WTC11 (cell line): ENCODE measurements at regions not wholly inside any gene's neighbourhood (a gene's known extent, or its start where the extent isn't known, plus 50 kb on each side); places are given as distances from the start of the nearest gene placed in this dataset.

Experiments
- ATAC-seq: fragments of 200-7000 bp; cut with Tn5 transposase; 2 replicates; pipeline ENCODE4 v1.10.0; 2021; ENCODE audit warnings: mild to moderate bottlenecking, moderate library complexity
- CTCF ChIA-PET: fragments of 300-600 bp; sonication (Branson Sonifier 250); formaldehyde crosslinking; loops from one replicate; lab custom pipeline; 2021; ENCODE audit warnings: antibody characterized with exemption; lab: Charles Lee
- POLR2A ChIA-PET: fragments of 350-600 bp; sonication (Branson Sonifier 250); formaldehyde crosslinking; loops from one replicate; lab custom pipeline; 2021; ENCODE audit warnings: antibody characterized with exemption; lab: Charles Lee
- DNase-seq: peaks from one replicate; pipeline ENCODE4 v3.0.0; 2021; ENCODE audit warnings: low spot score
- H3K27ac Mint-ChIP-seq: 2 replicates; pipeline ENCODE4 v1.8.0; 2021; ENCODE audit warnings: mixed read lengths
- H3K27me3 Mint-ChIP-seq: 2 replicates; pipeline ENCODE4 v1.8.0; 2021; ENCODE audit warnings: low read depth, mild to moderate bottlenecking, moderate library complexity, mixed read lengths
- H3K36me3 Mint-ChIP-seq: 2 replicates; pipeline ENCODE4 v1.8.0; 2021; ENCODE audit warnings: mixed read lengths
- H3K4me1 Mint-ChIP-seq: 2 replicates; pipeline ENCODE4 v1.8.0; 2022; ENCODE audit warnings: mixed read lengths
- H3K4me3 Mint-ChIP-seq: 2 replicates; pipeline ENCODE4 v1.8.0; 2021; ENCODE audit warnings: mild to moderate bottlenecking, moderate library complexity, mixed read lengths
- H3K9me3 Mint-ChIP-seq: 2 replicates; pipeline ENCODE4 v1.8.0; 2021; ENCODE audit warnings: mixed read lengths
- ATF1 ChIP-seq: sonication (generic); formaldehyde crosslinking; IDR thresholded peaks from 2 replicates; pipeline ENCODE4 v1.8.1; 2023; ENCODE audit warnings: mild to moderate bottlenecking, moderate library complexity, missing genetic modification reagents
- ESRRA ChIP-seq: sonication (generic); formaldehyde crosslinking; IDR thresholded peaks from 2 replicates; pipeline ENCODE4 v1.8.1; 2022; ENCODE audit warnings: mild to moderate bottlenecking, missing genetic modification reagents, borderline replicate concordance
- FOXJ3 ChIP-seq: sonication (generic); formaldehyde crosslinking; IDR thresholded peaks from 2 replicates; pipeline ENCODE4 v1.9.0; 2021; ENCODE audit warnings: missing genetic modification reagents, mild to moderate bottlenecking, borderline replicate concordance
- FOXP1 ChIP-seq: sonication (generic); formaldehyde crosslinking; IDR thresholded peaks from 2 replicates; pipeline ENCODE4 v1.8.0; 2022; ENCODE audit warnings: missing genetic modification reagents, mild to moderate bottlenecking, moderate library complexity, borderline replicate concordance
- GTF2I ChIP-seq: fragments of 250-450 bp; sonication (Bioruptor Pico); conservative IDR thresholded peaks from 2 replicates; pipeline ENCODE4 v1.4.0; 2021; ENCODE audit warnings: mild to moderate bottlenecking
- HMGA2 ChIP-seq: fragments of 250-450 bp; sonication (Bioruptor Pico); IDR thresholded peaks from 2 replicates; pipeline ENCODE4 v1.4.0; 2021; ENCODE audit warnings: mild to moderate bottlenecking, moderate library complexity
- HMGXB4 ChIP-seq: sonication (generic); formaldehyde crosslinking; IDR thresholded peaks from 2 replicates; pipeline ENCODE4 v1.8.1; 2023; ENCODE audit warnings: mild to moderate bottlenecking, moderate library complexity, missing genetic modification reagents
- MAX ChIP-seq: sonication (generic); formaldehyde crosslinking; IDR thresholded peaks from 2 replicates; pipeline ENCODE4 v1.8.0; 2022; ENCODE audit warnings: mild to moderate bottlenecking, missing genetic modification reagents
- MLX ChIP-seq: sonication (generic); formaldehyde crosslinking; IDR thresholded peaks from 2 replicates; pipeline ENCODE4 v1.8.1; 2023; ENCODE audit warnings: mild to moderate bottlenecking, missing genetic modification reagents, moderate library complexity
- SMAD3 ChIP-seq: sonication (generic); formaldehyde crosslinking; IDR thresholded peaks from 2 replicates; pipeline ENCODE4 v1.8.0; 2022; ENCODE audit warnings: missing genetic modification reagents, mild to moderate bottlenecking, borderline replicate concordance
- SP1 ChIP-seq: sonication (generic); formaldehyde crosslinking; conservative IDR thresholded peaks from 2 replicates; pipeline ENCODE4 v1.8.1; 2022; ENCODE audit warnings: missing genetic modification reagents
- TEAD4 ChIP-seq: sonication (generic); formaldehyde crosslinking; IDR thresholded peaks from 2 replicates; pipeline ENCODE4 v1.8.0; 2022; ENCODE audit warnings: mild to moderate bottlenecking, missing genetic modification reagents
- USF1 ChIP-seq: sonication (generic); formaldehyde crosslinking; IDR thresholded peaks from 2 replicates; pipeline ENCODE4 v1.8.0; 2022; ENCODE audit warnings: mild to moderate bottlenecking, missing genetic modification reagents
- ZBTB43 ChIP-seq: sonication (generic); formaldehyde crosslinking; IDR thresholded peaks from 2 replicates; pipeline ENCODE4 v1.8.1; 2023; ENCODE audit warnings: mild to moderate bottlenecking, missing genetic modification reagents
- ZNF138 ChIP-seq: sonication (generic); formaldehyde crosslinking; conservative IDR thresholded peaks from 2 replicates; pipeline ENCODE4 v1.8.1; 2022; ENCODE audit warnings: mild to moderate bottlenecking, moderate library complexity, missing genetic modification reagents
- ZNF232 ChIP-seq: sonication (generic); formaldehyde crosslinking; IDR thresholded peaks from 2 replicates; pipeline ENCODE4 v1.8.0; 2022; ENCODE audit warnings: mild to moderate bottlenecking, missing genetic modification reagents
- ZNF396 ChIP-seq: fragments of 250-450 bp; sonication (Bioruptor Pico); IDR thresholded peaks from 2 replicates; pipeline ENCODE4 v1.8.0; 2021; ENCODE audit warnings: mild to moderate bottlenecking, moderate library complexity, borderline replicate concordance
- ZNF532 ChIP-seq: fragments of 250-450 bp; sonication (Bioruptor Pico); IDR thresholded peaks from 2 replicates; pipeline ENCODE4 v1.9.0; 2021; ENCODE audit warnings: mild to moderate bottlenecking, borderline replicate concordance

- peaks cover 47% of the 10 kb centered on the region for H3K4me1 Mint-ChIP-seq
- H3K27me3 Mint-ChIP-seq = no peaks in the 10 kb centered on the region
- peaks cover under 1% of the 10 kb centered on the region; the same call in 1 of the 2 replicates for H3K9me3 Mint-ChIP-seq
- no peak overlapping the region for H3K27ac Mint-ChIP-seq
- DNase-seq (no peak), ATAC-seq (peak; percentile 39; the same call in 1 of the 2 replicates)
- ChIA-PET POLR2A (no interaction called here), CTCF (no interaction called here)
- H3K4me3 Mint-ChIP-seq = no peak overlapping the region
- H3K36me3 Mint-ChIP-seq = no peaks in the 10 kb centered on the region
- no peak for TF ChIP-seq ATF1 (CRISPR knock-in tag)
- no peak for TF ChIP-seq ZNF532 (CRISPR knock-in tag)
- TF ChIP-seq GTF2I (CRISPR knock-in tag) = no peak
- no peak for TF ChIP-seq USF1 (CRISPR knock-in tag)
- TF ChIP-seq ZNF138 (CRISPR knock-in tag) = no peak
- TF ChIP-seq ZBTB43 (CRISPR knock-in tag) = no peak
- TF ChIP-seq HMGA2 (CRISPR knock-in tag) = no peak
- no peak for TF ChIP-seq ZNF396 (CRISPR knock-in tag)
- no peak for TF ChIP-seq FOXJ3 (CRISPR knock-in tag)
- TF ChIP-seq ZNF232 = no peak
- TF ChIP-seq HMGXB4 (CRISPR knock-in tag) = no peak
- TF ChIP-seq MLX (CRISPR knock-in tag) = no peak
- TF ChIP-seq SP1 (CRISPR knock-in tag) = no peak
- no peak for TF ChIP-seq TEAD4
- no peak for TF ChIP-seq FOXP1 (CRISPR knock-in tag)
- no peak for TF ChIP-seq MAX (CRISPR knock-in tag)
- no peak for TF ChIP-seq ESRRA
- no peak for TF ChIP-seq SMAD3 (CRISPR knock-in tag)
- TF ChIP-seq, all 79 proteins: peak for 0
These were observed 717.5 kb downstream of the RWDD3 start for GRCh38 chr1:95951371-95952102.
